RPMI8226 (cell line): ENCODE measurements at regions not wholly inside any gene's neighbourhood (a gene's known extent, or its start where the extent isn't known, plus 50 kb on each side); places are given as distances from the start of the nearest gene placed in this dataset.

Source experiments
- DNase-seq: peaks from one replicate; pipeline ENCODE4 v3.0.0-alpha.2; 2015

DNA sequence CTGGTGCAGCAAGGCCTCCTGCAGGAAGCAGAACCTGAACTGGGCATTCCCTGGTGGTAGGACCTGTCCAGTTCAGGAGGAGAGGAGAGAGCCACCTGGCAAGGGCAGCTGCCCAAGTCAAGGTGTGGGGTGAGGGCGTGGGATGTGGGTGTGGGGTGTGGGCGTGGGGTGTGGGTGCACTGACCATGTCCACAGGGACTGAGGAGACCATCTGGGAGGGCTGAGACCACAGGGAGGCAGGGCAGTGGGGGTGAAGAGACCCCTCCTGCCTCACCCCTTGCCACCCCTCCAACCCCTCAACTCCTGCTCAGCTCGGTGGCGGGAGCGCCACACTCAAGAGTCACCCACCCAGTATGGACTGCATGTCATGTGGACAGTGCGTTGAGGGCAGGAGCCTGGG, 117.9 kb downstream of the CPZ start:
- DNase-seq = no peak

DNA sequence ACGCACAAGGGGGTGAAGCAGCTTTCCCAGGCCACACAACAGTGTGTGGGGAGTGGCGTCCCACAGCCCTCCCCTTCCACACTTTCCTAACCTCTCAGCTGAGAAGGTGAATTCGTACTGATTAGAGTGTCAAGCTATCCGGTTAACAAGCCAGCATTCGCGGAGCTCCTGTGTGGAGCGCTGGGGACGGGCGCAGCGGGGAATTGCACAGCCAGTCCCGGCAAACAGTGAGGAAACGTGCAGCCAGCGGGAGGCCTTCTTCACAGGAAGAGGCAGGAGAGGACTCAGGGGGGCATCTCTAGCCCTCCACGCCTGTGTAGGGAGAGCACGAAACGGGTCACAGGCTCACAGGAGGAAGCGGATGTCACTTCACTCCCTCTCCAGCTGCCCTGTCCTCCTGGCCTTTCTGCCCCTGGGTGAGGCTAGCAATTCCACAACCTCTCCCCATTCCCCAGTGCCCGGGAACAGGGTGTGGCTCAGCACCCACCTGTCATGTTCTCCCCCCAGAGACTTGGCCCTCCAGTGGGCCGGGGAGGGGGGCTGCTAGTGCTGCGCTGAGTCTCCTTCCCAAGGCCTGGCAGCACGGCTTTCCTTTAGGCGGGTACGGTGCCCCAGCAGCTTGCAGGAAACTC, 117.3 kb downstream of the CPZ start:
- DNase-seq = no peak

GRCh38 chr4:8709050-8709728, 116.6 kb downstream of the CPZ start:
- DNase-seq = no peak

DNA sequence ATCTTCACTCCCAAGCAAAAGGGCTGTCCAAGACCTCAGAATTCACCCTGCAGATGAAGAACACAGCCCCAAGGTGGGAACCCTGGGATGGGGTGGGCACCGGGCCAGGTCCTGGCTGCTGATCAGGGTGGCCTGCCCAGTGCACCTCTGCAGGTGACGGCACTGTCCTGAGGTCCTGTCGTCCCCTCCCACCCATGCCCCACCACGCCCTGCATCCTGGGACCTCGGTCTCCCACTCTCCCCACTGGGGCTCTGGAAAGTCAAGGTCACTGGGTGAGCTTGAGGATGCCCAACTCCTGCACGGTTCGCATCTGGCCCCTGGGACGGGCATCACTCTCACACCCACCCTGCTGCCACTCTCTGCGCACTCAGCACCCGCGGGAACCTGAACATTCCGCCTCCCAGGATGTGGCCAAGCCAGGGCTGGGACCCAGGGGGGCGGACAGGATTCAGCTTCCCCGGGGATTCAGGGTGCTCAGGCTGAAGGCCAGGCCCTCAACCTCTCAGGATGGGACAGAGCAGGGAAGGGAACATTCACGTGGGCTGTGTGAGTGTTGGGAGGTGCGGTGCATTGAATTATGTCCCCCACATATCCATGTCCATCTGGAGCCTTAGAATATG, 115.9 kb downstream of the CPZ start:
- DNase-seq = no peak

- no peak for DNase-seq
These were observed 114.6 kb downstream of the CPZ start for GRCh38 chr4:8707045-8707781.

GRCh38 chr4:8706216-8707044, 113.9 kb downstream of the CPZ start:
- DNase-seq = no peak

GRCh38 chr4:8705161-8706145, 112.9 kb downstream of the CPZ start:
- no peak for DNase-seq

- DNase-seq = no peak
These were observed 112.1 kb downstream of the CPZ start for GRCh38 chr4:8704632-8705031.

- no peak for DNase-seq
These were observed 111.4 kb downstream of the CPZ start for GRCh38 chr4:8703857-8704495.

DNA sequence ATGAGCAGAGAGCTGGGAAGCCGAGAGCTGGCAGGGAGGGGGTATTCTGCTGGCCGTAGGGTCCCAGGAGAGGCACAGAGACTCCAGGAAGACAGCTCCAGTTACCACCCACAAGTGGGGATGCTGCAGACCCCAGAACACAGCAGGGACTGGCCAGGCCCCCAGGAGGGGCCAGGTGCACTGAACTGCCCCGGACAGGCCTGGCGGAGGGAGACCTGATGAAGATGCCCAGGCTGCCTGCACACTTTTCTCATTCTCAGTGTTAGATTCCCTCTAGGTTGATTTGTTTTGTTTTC, 110.8 kb downstream of the CPZ start:
- DNase-seq = no peak

DNA sequence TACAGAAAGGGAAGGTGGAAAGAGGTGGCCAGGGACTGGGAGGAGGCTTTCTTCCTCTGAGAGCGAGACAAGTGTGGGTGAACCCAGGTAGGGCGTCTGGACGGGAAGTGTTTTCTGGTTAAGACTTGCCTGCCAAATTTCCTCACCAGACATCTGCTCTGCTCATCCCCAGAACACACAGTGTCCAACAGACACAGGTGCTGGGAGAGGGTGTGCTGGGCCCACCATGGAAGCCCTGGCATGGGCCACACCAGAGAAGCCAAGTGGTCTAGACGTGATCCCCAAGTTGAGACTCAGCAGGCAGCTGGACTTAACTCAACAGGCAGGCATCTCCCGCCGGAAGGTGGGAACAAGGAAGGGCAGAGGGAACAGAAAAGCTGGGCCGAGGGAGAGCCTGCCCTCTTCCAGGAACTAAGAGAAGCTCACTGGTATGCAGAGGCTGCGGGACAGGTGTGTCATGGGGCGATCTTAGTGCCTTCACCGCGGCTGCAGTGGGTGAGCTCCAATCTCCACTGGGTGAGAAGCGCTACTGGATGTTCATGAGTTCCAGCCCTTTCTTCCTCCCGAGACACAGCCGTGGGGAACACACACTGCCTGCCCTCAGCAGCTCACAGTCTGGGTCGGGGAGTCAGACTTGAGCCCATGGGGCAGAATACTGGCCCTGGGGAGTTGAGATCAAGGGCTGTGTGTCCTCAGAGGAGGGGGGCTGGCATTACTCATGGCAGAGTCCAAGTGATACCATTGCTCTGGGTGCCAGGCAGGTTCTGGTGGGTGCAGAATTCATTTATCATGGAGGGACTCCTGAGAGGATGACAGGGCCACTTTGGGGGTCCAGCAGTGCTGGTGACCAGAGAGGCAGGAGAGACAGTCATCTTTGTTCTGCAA, 110.2 kb downstream of the CPZ start:
- DNase-seq = no peak

GRCh38 chr4:8702020-8702495, 109.5 kb downstream of the CPZ start:
- no peak for DNase-seq

DNA sequence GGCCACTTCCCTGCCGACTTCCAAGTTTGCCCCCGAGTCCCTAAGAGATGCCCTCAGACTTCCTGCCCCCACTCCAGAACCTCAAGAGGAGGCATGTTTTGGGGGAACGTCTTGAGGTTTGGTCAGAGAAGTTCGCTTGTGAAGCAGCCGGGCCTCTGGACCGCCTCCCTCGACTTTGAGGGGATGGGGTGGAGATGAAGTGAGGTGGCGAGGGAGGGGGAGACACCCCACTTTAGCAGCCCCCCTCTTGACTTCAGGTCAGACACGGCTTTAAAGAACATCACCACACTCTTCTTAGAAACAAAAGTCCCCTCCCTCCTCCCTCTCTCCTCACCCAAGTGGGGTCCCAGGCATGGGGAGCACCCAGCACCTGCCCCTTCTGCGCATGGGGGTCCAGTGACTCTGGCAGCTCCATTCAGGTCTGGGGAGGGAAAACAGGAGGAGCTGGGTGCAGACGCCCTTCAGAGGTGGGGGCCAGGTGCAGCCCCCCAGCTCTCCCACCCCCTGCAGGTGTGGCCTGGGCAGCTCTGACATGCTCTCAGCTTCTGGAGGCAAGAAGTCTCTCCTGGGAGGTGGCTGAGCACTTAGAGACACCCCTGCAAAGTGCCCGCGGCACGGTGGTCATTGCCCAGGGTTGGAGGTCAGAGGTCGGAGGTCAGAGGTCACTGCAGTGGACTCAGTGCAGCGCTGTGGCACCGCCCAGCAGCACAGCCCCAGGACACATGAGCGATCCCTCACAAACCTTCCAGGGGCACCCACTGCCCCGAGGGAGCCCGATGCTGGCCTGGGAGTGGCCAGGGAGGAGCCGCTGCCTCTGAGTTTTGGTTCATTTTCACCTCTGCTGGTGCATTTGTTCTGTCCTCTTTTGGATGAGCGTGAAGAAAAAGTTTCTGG, 108.8 kb downstream of the CPZ start:
- DNase-seq = no peak

GRCh38 chr4:8700531-8700930, 108.0 kb downstream of the CPZ start:
- DNase-seq = no peak

DNA sequence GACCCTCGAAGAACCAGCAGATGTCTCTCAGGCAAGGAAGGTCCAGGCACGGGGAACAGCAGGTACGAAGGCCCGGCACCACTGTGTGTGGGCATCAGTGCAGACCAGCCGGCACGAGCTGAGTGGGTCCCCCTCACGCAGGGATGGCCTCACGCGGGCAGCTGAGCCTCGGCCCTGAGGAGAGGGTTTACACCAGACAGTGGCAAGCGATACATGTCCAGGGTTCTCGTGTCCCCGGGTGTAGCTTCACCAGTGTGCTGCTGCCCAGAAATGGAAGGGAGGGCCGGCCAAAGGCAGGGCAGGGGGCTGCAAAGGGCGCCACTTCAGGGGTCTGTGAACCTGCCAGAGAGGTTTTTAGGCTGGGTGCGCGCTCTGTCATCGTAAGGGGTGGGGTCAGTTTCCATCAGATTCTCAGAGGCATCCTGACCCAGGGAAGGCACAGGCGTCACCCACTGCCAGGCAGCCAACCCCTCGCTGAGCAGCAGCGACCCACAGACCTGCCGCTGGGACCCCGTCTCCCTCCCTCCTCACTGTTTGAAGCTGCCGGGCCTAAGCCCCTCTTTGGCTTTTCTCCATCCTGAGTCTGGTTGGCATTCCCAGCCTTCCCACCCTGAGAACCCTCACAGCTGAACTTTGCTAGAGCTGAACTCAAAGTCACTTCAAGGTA, 107.0 kb downstream of the CPZ start:
- no peak for DNase-seq

DNA sequence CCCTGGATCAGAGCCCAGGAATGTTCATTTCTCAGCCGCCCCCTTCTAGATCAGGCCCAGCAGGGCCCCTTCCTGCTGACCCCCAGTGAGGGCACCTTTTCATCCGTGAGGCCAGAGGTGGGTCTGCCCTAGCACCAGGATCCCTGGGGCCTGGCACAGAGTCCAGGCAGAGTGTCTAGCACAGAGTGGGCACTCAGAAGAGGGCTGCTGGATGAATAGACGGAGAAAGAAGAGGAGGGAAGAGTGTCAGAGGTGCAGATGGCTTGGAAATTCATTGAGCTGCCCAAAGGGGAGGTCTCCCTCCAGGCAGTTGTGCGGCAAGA, 106.5 kb downstream of the CPZ start:
- no peak for DNase-seq

GRCh38 chr4:8698341-8699062, 105.9 kb downstream of the CPZ start:
- no peak for DNase-seq

- no peak for DNase-seq
These were observed 105.3 kb downstream of the CPZ start for GRCh38 chr4:8697826-8698225.
